ENCODE measurements at regions not wholly inside any gene's neighbourhood (a gene's known extent, or its start where the extent isn't known, plus 50 kb on each side); places are given as distances from the start of the nearest gene placed in this dataset.

GRCh38 chr5:33046091-33046490, 335.0 kb downstream of the NPR3 start:
- no peaks in the 10 kb centered on the region for H3K27me3 ChIP-seq (replicated peaks; ENCODE audit: control insufficient read depth, insufficient read depth, low read length)
- DNase-seq (ENCODE audit: extremely low read depth, insufficient read length), result no peak
- TF ChIP-seq CTCF (IDR thresholded peaks at IDR 0.05; ENCODE audit: insufficient read depth, low read length, poor library complexity, severe bottlenecking), result no peak
- H3K36me3 ChIP-seq (ENCODE audit: control insufficient read depth, insufficient read depth, low read length), result no peaks in the 10 kb centered on the region
- H3K4me3 ChIP-seq (replicated peaks; ENCODE audit: low read depth, low read length), result no peak overlapping the region

- TF ChIP-seq CTCF (IDR thresholded peaks at IDR 0.05; ENCODE audit: insufficient read depth, low read length, poor library complexity, severe bottlenecking), result no peak
- no peak overlapping the region for H3K4me3 ChIP-seq (replicated peaks; ENCODE audit: low read depth, low read length)
- no peak for DNase-seq (ENCODE audit: extremely low read depth, insufficient read length)
- no peaks in the 10 kb centered on the region for H3K36me3 ChIP-seq (ENCODE audit: control insufficient read depth, insufficient read depth, low read length)
- H3K27me3 ChIP-seq (replicated peaks; ENCODE audit: control insufficient read depth, insufficient read depth, low read length), result no peaks in the 10 kb centered on the region
Observed at GRCh38 chr5:33048315-33048714, 337.2 kb downstream of the NPR3 start.

GRCh38 chr5:33049298-33049697, 338.2 kb downstream of the NPR3 start:
- DNase-seq (ENCODE audit: extremely low read depth, insufficient read length), result no peak

DNA sequence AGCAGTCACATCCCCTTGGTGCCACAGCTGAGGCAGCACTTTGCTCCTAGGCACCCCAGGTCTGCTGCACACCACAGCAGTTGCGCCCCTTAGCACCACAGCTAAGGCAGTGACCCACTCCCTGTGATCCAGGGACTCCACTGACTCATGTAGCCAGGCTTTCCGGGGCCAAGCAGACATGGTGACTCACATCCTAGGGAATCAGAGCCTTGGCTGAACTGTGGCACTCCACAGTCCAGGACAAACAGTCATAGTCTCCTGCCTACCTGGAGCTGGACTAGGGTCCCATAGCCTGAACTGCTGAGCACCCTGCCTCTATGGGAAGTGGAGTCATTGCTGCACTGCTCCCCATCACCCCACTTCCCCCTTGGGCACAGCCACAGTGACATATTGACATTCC, 338.7 kb downstream of the NPR3 start:
- no peak for DNase-seq (ENCODE audit: extremely low read depth, insufficient read length)
- no peak for TF ChIP-seq CTCF (IDR thresholded peaks at IDR 0.05; ENCODE audit: insufficient read depth, low read length, poor library complexity, severe bottlenecking)
- Histone ChIP-seq H3K36me3 (ENCODE audit: control insufficient read depth, insufficient read depth, low read length) (no peaks in the 10 kb centered on the region), H3K4me3 (replicated peaks; ENCODE audit: low read depth, low read length) (no peak overlapping the region), H3K27me3 (replicated peaks; ENCODE audit: control insufficient read depth, insufficient read depth, low read length) (no peaks in the 10 kb centered on the region)

More at GRCh38 chr5:33049298-33049697, 338.2 kb downstream of the NPR3 start:
- Histone ChIP-seq H3K4me3 (replicated peaks; ENCODE audit: low read depth, low read length) (no peak overlapping the region), H3K36me3 (ENCODE audit: control insufficient read depth, insufficient read depth, low read length) (no peaks in the 10 kb centered on the region), H3K27me3 (replicated peaks; ENCODE audit: control insufficient read depth, insufficient read depth, low read length) (no peaks in the 10 kb centered on the region)
- TF ChIP-seq CTCF (IDR thresholded peaks at IDR 0.05; ENCODE audit: insufficient read depth, low read length, poor library complexity, severe bottlenecking), result no peak

DNA sequence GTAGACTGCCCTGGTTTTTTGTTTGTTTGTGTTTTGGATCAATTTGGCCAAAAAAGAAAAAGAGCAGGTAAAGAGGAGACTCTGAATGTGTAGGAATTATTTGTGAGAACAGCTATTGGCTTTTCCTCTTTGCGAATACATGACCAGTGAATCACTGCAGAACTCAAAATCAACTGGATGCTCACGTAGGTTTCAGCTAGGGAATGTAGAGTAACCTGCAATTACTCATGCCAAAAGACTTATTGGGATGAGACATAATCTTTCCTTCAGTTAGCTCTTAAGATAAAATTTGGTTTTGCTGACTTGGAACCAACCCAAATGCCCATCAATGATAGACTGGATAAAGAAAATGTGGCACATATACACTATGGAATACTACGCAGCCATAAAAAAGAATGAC, 348.0 kb downstream of the NPR3 start:
- DNase-seq (ENCODE audit: extremely low read depth, insufficient read length), result no peak
- no peak for TF ChIP-seq CTCF (IDR thresholded peaks at IDR 0.05; ENCODE audit: insufficient read depth, low read length, poor library complexity, severe bottlenecking)
- H3K27me3 ChIP-seq (replicated peaks; ENCODE audit: control insufficient read depth, insufficient read depth, low read length), result no peaks in the 10 kb centered on the region

DNA sequence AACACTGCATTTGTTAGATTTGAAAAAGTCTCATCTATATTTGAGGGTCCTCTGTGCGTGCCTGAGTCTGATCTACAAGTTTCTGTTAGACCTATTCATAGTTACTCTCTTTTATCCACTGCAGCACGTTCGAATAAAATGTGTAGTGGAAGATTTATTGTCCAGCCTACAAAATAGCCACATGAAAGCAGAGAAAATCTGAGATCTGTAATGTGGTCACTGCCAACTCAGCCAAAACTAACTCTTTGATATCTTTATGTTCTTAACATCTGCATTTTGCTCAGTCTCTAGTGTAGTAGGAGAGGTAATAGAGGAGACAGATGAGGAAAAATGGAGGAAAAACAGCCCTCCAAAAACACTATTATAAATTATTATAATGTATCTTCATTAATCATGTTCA, 354.0 kb downstream of the NPR3 start:
- TF ChIP-seq CTCF (IDR thresholded peaks at IDR 0.05; ENCODE audit: insufficient read depth, low read length, poor library complexity, severe bottlenecking), result no peak
- H3K4me3 ChIP-seq (replicated peaks; ENCODE audit: low read depth, low read length), result no peak overlapping the region
- H3K27me3 ChIP-seq (replicated peaks; ENCODE audit: control insufficient read depth, insufficient read depth, low read length), result no peaks in the 10 kb centered on the region
- DNase-seq (ENCODE audit: extremely low read depth, insufficient read length), result no peak
- H3K36me3 ChIP-seq (ENCODE audit: control insufficient read depth, insufficient read depth, low read length), result no peaks in the 10 kb centered on the region

More for the DNA sequence above, 348.0 kb downstream of the NPR3 start:
- H3K4me3 ChIP-seq (replicated peaks; ENCODE audit: low read depth, low read length), result no peak overlapping the region
- no peaks in the 10 kb centered on the region for H3K36me3 ChIP-seq (ENCODE audit: control insufficient read depth, insufficient read depth, low read length)

Data from GM06990 (cell line).